CD4-positive, alpha-beta T cell (primary cell): ENCODE measurements at regions not wholly inside any gene's neighbourhood (a gene's known extent, or its start where the extent isn't known, plus 50 kb on each side); places are given as distances from the start of the nearest gene placed in this dataset.

ENCODE experiments used
- ATAC-seq: fragments of 200-7000 bp; cut with Tn5 transposase; one replicate; pipeline ENCODE4 v1.10.0; 2022; ENCODE audit warnings: mild to moderate bottlenecking; ENCODE audit not compliant: poor library complexity
- CTCF ChIA-PET: fragments of 350-600 bp; sonication (Branson Sonifier 250); formaldehyde crosslinking; loops from one replicate; lab custom pipeline; 2021; ENCODE audit warnings: antibody characterized with exemption, inconsistent platforms; lab: Charles Lee
- POLR2A ChIA-PET: fragments of 350-600 bp; sonication (Branson Sonifier 250); formaldehyde crosslinking; loops from one replicate; lab custom pipeline; 2021; ENCODE audit warnings: antibody characterized with exemption, inconsistent platforms; lab: Charles Lee
- DNase-seq, 14 experiments: peaks; one replicate each; pipeline ENCODE4 v3.0.0-alpha.2; 2013 to 2020; ENCODE audit warnings: mixed read lengths in 2 of 14
- H3K27ac ChIP-seq, 2 donors: one replicate each; pipeline versions ENCODE4 v1.5.1 to v1.7.0; 2013; ENCODE audit warnings: low read length in 2 of 2, low read depth in 1 of 2, mild to moderate bottlenecking in 1 of 2
- H3K27me3 ChIP-seq, 2 experiments: 1 replicate in 1 of 2; 2 replicates in 1 of 2; pipeline versions ENCODE4 v1.6.1 to v1.7.0; 2013; ENCODE audit warnings: low read length in 2 of 2, control low read depth in 1 of 2, mild to moderate bottlenecking in 1 of 2, moderate library complexity in 1 of 2; ENCODE audit not compliant: insufficient read depth in 2 of 2, control insufficient read depth in 1 of 2
- H3K36me3 ChIP-seq: one replicate; pipeline ENCODE4 v1.6.1; 2013; ENCODE audit warnings: low read length, control low read depth; ENCODE audit not compliant: insufficient read depth
- H3K4me1 ChIP-seq: one replicate; pipeline ENCODE4 v1.6.1; 2013; ENCODE audit warnings: low read length, control low read depth; ENCODE audit not compliant: insufficient read depth
- H3K4me3 ChIP-seq: one replicate; pipeline ENCODE4 v1.5.1; 2013; ENCODE audit warnings: mild to moderate bottlenecking, low read length, moderate library complexity
- H3K9me3 ChIP-seq, 2 experiments: 1 replicate in 1 of 2; 2 replicates in 1 of 2; pipeline versions ENCODE4 v1.6.1 to v1.7.0; 2013; ENCODE audit warnings: low read length in 2 of 2, mild to moderate bottlenecking in 2 of 2, control low read depth in 1 of 2, moderate library complexity in 1 of 2; ENCODE audit not compliant: control insufficient read depth in 1 of 2, insufficient read depth in 1 of 2
- H3K27ac Mint-ChIP-seq: one replicate; pipeline ENCODE4 v1.8.0; 2020; ENCODE audit warnings: mixed read lengths
- H3K27me3 Mint-ChIP-seq: one replicate; pipeline ENCODE4 v1.8.0; 2021; ENCODE audit warnings: mixed read lengths
- H3K36me3 Mint-ChIP-seq: one replicate; pipeline ENCODE4 v1.8.0; 2021; ENCODE audit warnings: low read depth, mixed read lengths
- H3K4me1 Mint-ChIP-seq: one replicate; pipeline ENCODE4 v1.8.0; 2021; ENCODE audit warnings: low read depth, mixed read lengths
- H3K4me3 Mint-ChIP-seq: one replicate; pipeline ENCODE4 v1.8.0; 2020; ENCODE audit warnings: mild to moderate bottlenecking, mixed read lengths
- H3K9me3 Mint-ChIP-seq: one replicate; pipeline ENCODE4 v1.8.0; 2020; ENCODE audit warnings: mixed read lengths
- intact Hi-C, 2 experiments: fragments of 100-400 bp; cut with DNase I in 1 of 2; cut with micrococcal nuclease in 1 of 2; formaldehyde crosslinking; loops; one replicate each; pipeline versions ENCODE4 v1.15.1 to v1.9.0; 2023 to 2025; cut with DNase I, micrococcal nuclease
- TF ChIP-seq, protein P1 (sequence below): fragments of 200-600 bp; IDR thresholded peaks from one replicate; pipeline ENCODE4 v1.8.0; 2022; ENCODE audit warnings: antibody characterized with exemption, mild to moderate bottlenecking

DNA sequence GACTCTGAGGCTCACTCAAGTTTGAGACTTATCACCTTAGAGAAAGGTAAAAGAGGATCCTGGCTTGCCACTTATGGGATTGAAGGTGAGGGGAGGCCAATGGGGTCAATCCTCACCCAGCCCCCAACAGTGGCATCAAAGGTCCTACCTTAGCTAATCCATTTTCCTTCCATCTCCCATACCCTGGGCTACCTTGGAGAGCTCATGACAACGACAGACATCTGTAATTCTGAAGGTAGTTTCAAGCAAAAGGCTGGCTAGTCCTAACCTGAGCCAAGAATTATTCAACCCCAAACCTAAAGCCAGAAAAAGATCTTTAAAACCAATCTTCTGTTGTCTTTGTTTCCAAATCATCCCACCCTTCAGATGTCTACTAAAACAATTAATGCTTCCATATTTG, 179.2 kb upstream of the GHITM start:
- Mint-ChIP-seq H3K4me1 (no peaks in the 10 kb centered on the region), H3K9me3 (no peaks in the 10 kb centered on the region), H3K27me3 (no peaks in the 10 kb centered on the region), H3K4me3 (no peak overlapping the region), H3K36me3 (no peaks in the 10 kb centered on the region), H3K27ac (no peak overlapping the region)
- ATAC-seq (no peak), DNase-seq (no peak)
- no peaks in the 10 kb centered on the region for H3K36me3 ChIP-seq
- no peak overlapping the region for H3K27ac ChIP-seq
- H3K9me3 ChIP-seq, result peaks cover 0 to 5% of the 10 kb centered on the region in 2 experiments
- no peaks in the 10 kb centered on the region for H3K4me1 ChIP-seq
- intact Hi-C loops, result no loop called here
- TF ChIP-seq, protein P1, sequence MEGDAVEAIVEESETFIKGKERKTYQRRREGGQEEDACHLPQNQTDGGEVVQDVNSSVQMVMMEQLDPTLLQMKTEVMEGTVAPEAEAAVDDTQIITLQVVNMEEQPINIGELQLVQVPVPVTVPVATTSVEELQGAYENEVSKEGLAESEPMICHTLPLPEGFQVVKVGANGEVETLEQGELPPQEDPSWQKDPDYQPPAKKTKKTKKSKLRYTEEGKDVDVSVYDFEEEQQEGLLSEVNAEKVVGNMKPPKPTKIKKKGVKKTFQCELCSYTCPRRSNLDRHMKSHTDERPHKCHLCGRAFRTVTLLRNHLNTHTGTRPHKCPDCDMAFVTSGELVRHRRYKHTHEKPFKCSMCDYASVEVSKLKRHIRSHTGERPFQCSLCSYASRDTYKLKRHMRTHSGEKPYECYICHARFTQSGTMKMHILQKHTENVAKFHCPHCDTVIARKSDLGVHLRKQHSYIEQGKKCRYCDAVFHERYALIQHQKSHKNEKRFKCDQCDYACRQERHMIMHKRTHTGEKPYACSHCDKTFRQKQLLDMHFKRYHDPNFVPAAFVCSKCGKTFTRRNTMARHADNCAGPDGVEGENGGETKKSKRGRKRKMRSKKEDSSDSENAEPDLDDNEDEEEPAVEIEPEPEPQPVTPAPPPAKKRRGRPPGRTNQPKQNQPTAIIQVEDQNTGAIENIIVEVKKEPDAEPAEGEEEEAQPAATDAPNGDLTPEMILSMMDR, result no peak
- ChIA-PET CTCF (no interaction called here), POLR2A (no interaction called here)
- no peak overlapping the region for H3K4me3 ChIP-seq
- no peaks in the 10 kb centered on the region for H3K27me3 ChIP-seq

DNA sequence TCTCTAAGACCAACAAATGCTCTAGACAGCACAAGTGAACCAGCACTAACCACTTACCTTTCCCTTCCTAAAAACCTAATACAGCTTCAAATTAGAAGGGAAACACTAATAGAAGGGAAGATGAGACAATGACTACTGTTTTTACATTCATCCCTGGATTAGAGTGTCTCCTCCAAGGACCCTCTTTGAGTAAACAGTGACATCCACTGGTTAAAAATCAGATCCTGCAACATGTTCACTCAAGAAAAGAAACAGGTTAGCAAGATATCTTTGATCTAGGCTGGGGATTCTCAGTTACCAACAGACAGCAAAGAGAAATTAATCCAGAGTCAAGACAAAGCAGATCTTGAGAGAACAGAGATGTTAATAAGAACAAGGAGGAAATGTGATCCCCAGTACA, 177.7 kb upstream of the GHITM start:
- H3K4me1 Mint-ChIP-seq, result no peaks in the 10 kb centered on the region
- CTCF ChIA-PET, result no interaction called here
- H3K27ac Mint-ChIP-seq, result no peak overlapping the region
- Histone ChIP-seq H3K4me3 (no peak overlapping the region), H3K27me3 (no peaks in the 10 kb centered on the region), H3K36me3 (no peaks in the 10 kb centered on the region), H3K27ac (no peak overlapping the region), H3K9me3 (peaks cover 0 to 5% of the 10 kb centered on the region in 2 experiments), H3K4me1 (no peaks in the 10 kb centered on the region)
- POLR2A ChIA-PET, result no interaction called here
- no peaks in the 10 kb centered on the region for H3K36me3 Mint-ChIP-seq
- no peaks in the 10 kb centered on the region for H3K27me3 Mint-ChIP-seq
- H3K4me3 Mint-ChIP-seq, result no peak overlapping the region
- DNase-seq (no peak), ATAC-seq (no peak)
- no peaks in the 10 kb centered on the region for H3K9me3 Mint-ChIP-seq
- intact Hi-C loops, result no loop called here
- TF ChIP-seq, protein P1, result no peak

DNA sequence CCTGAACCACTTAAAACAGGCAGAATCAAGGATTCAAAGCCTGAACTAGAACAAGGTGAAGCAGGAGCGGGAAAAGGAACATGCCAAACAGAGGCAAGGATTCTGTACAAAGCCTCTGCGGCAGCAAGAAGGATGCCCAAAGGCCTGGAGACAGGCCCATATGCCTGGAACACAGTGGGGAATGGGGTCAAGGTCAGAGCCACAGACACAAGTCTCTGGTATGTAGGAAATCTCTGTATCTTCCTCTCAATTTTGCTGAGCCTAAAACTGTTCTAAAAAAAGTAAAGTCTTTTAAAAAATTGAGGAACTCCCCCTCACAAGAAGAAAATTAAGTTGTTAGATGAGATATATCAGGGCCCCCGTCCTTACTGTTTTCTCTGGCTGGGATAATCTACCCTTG, 175.9 kb upstream of the GHITM start:
- Mint-ChIP-seq H3K9me3 (no peaks in the 10 kb centered on the region), H3K4me3 (no peak overlapping the region), H3K36me3 (no peaks in the 10 kb centered on the region), H3K4me1 (no peaks in the 10 kb centered on the region), H3K27ac (no peak overlapping the region), H3K27me3 (no peaks in the 10 kb centered on the region)
- intact Hi-C loops, result no loop called here
- no peak for DNase-seq
- no peaks in the 10 kb centered on the region for H3K4me1 ChIP-seq
- ATAC-seq, result no peak
- peaks cover 0 to 2% of the 10 kb centered on the region in 2 experiments for H3K27me3 ChIP-seq
- no peaks in the 10 kb centered on the region for H3K9me3 ChIP-seq
- no peaks in the 10 kb centered on the region for H3K36me3 ChIP-seq
- ChIA-PET POLR2A (no interaction called here), CTCF (no interaction called here)
- no peak overlapping the region for H3K27ac ChIP-seq
- TF ChIP-seq, protein P1, result no peak
- no peak overlapping the region for H3K4me3 ChIP-seq
